HepG2 (cell line): ENCODE measurements at regions not wholly inside any gene's neighbourhood (a gene's known extent, or its start where the extent isn't known, plus 50 kb on each side); places are given as distances from the start of the nearest gene placed in this dataset.

ENCODE experiments used
- ATAC-seq: fragments of 200-7000 bp; cut with Tn5 transposase; 3 replicates; pipeline ENCODE4 v1.9.1; 2020; ENCODE audit warnings: mild to moderate bottlenecking, moderate library complexity
- BruUV-seq: library from RNA; stranded (reverse); fragments of 400-500 nt; replicated peaks from 2 replicates; lab custom pipeline; 2021; lab: Mats Ljungman, UMichigan
- CTCF ChIA-PET: fragments of 300-600 bp; formaldehyde crosslinking; extraction: SDS; loops from one replicate; lab custom pipeline; 2021; ENCODE audit warnings: low total read pairs, inconsistent platforms, low intra/inter-chr PET ratio; lab: Yijun Ruan, JAX
- POLR2A ChIA-PET: fragments of 350-600 bp; sonication (Branson Sonifier 250); formaldehyde crosslinking; loops from one replicate; lab custom pipeline; 2020; ENCODE audit warnings: antibody characterized with exemption, inconsistent platforms; lab: Yijun Ruan, JAX
- DNase-seq: peaks from one replicate; pipeline ENCODE4 v3.0.0-alpha.2; 2015; ENCODE audit warnings: low spot score
- FAIRE-seq: peaks from 3 replicates; lab custom pipeline; 2011; peaks lifted over from hg19 to GRCh38; lab: Jason Lieb, UNC
- H2AFZ ChIP-seq: one replicate; pipeline ENCODE4 v1.6.1; 2011; ENCODE audit warnings: low read length, inconsistent platforms
- H3K27ac ChIP-seq: fragments of 300-600 bp; 3 replicates; pipeline ENCODE4 v1.8.0; 2011; ENCODE audit warnings: mixed run types, mild to moderate bottlenecking, mixed read lengths, low read length, inconsistent platforms; ENCODE audit not compliant: insufficient read depth; ENCODE audit errors: extremely low read length
- H3K27me3 ChIP-seq, 2 experiments: fragments of 200-600 bp in 1 of 2; 2 replicates in 1 of 2; 3 replicates in 1 of 2; pipeline versions ENCODE4 v1.6.0 to v1.8.0; 2011; ENCODE audit warnings: low read length in 2 of 2, mild to moderate bottlenecking in 2 of 2, moderate library complexity in 2 of 2, inconsistent platforms in 1 of 2; ENCODE audit not compliant: insufficient read depth in 2 of 2, control insufficient read depth in 1 of 2
- H3K36me3 ChIP-seq, 2 experiments: fragments of 200-600 bp in 1 of 2; replicated peaks in 1 of 2; 2 replicates in 1 of 2; 3 replicates in 1 of 2; pipeline versions ENCODE4 v1.5.1 to v1.8.0; 2011; ENCODE audit warnings: low read length in 2 of 2, inconsistent platforms in 1 of 2; ENCODE audit not compliant: insufficient read depth in 2 of 2, control insufficient read depth in 1 of 2
- H3K4me1 ChIP-seq: 2 replicates; pipeline ENCODE4 v1.5.1; 2012; ENCODE audit warnings: low read length, inconsistent platforms; ENCODE audit not compliant: insufficient read depth
- H3K4me2 ChIP-seq: 2 replicates; pipeline ENCODE4 v1.6.0; 2011; ENCODE audit warnings: low read depth, low read length, inconsistent platforms
- H3K4me3 ChIP-seq, 3 experiments: fragments of 200-600 bp in 1 of 3; sonication (generic), shearing (Covaris generic) in 1 of 3; replicated peaks in 1 of 3; 2 replicates each; pipeline ENCODE4 v1.5.1; 2011 to 2016; ENCODE audit warnings: low read length in 3 of 3, inconsistent platforms in 2 of 3, low read depth in 2 of 3, mild to moderate bottlenecking in 2 of 3, control low read depth in 1 of 3, mixed read lengths in 1 of 3; ENCODE audit not compliant: insufficient read depth in 1 of 3
- H3K79me2 ChIP-seq: one replicate; pipeline ENCODE4 v1.6.1; 2011; ENCODE audit warnings: low read length, inconsistent platforms; ENCODE audit not compliant: insufficient read depth
- H3K9ac ChIP-seq: 2 replicates; pipeline ENCODE4 v1.6.0; 2011; ENCODE audit warnings: mild to moderate bottlenecking, low read depth, low read length, inconsistent platforms; ENCODE audit not compliant: insufficient read depth
- H3K9me3 ChIP-seq: 2 replicates; pipeline ENCODE4 v1.5.1; 2012; ENCODE audit warnings: mild to moderate bottlenecking, low read length
- H4K20me1 ChIP-seq: 2 replicates; pipeline ENCODE4 v1.6.0; 2011; ENCODE audit warnings: inconsistent platforms, mild to moderate bottlenecking, low read length, moderate library complexity; ENCODE audit not compliant: insufficient read depth
- EEA1 ChIP-seq: sonication (generic); formaldehyde crosslinking; IDR thresholded peaks from 2 replicates; pipeline ENCODE4 v1.5.1; 2020; ENCODE audit warnings: mild to moderate bottlenecking, missing genetic modification reagents, borderline replicate concordance
- FOSL1 ChIP-seq: sonication (generic); formaldehyde crosslinking; IDR thresholded peaks from 2 replicates; pipeline ENCODE4 v1.9.0; 2021; ENCODE audit warnings: missing genetic modification reagents, borderline replicate concordance
- KAT8 ChIP-seq: IDR thresholded peaks from 2 replicates; pipeline ENCODE4 v1.6.1; 2016; ENCODE audit warnings: missing genetic modification reagents, missing compliant biosample characterization
- MTA1 ChIP-seq: sonication (generic); formaldehyde crosslinking; IDR thresholded peaks from 2 replicates; pipeline ENCODE4 v1.4.0; 2020; ENCODE audit warnings: missing genetic modification reagents, mild to moderate bottlenecking, borderline replicate concordance
- MYC ChIP-seq: sonication (generic); formaldehyde crosslinking; IDR thresholded peaks from 2 replicates; pipeline ENCODE4 v1.9.0; 2021; ENCODE audit warnings: missing genetic modification reagents, borderline replicate concordance
- SIN3A ChIP-seq: IDR thresholded peaks from 2 replicates; pipeline ENCODE4 v1.6.1; 2011; ENCODE audit warnings: low read depth, mild to moderate bottlenecking, control low read depth, low read length, borderline replicate concordance
- ZBTB20 ChIP-seq: sonication (generic); formaldehyde crosslinking; IDR thresholded peaks from 2 replicates; pipeline ENCODE4 v1.8.1; 2023; ENCODE audit warnings: missing genetic modification reagents, low read depth, mild to moderate bottlenecking, borderline replicate concordance
- ZFP37 ChIP-seq: sonication (generic); formaldehyde crosslinking; IDR thresholded peaks from 2 replicates; pipeline ENCODE4 v1.4.0; 2020; ENCODE audit warnings: missing genetic modification reagents, borderline replicate concordance
- ZFP41 ChIP-seq: sonication (generic); formaldehyde crosslinking; IDR thresholded peaks from 2 replicates; pipeline ENCODE4 v1.4.0; 2020; ENCODE audit warnings: mild to moderate bottlenecking, missing genetic modification reagents, borderline replicate concordance
- ZFYVE20 ChIP-seq: sonication (generic); formaldehyde crosslinking; IDR thresholded peaks from 2 replicates; pipeline ENCODE4 v1.8.0; 2023; ENCODE audit warnings: low read depth, mild to moderate bottlenecking, moderate library complexity, missing genetic modification reagents, borderline replicate concordance
- ZNF501 ChIP-seq: sonication (generic); formaldehyde crosslinking; IDR thresholded peaks from 2 replicates; pipeline ENCODE4 v1.5.1; 2020; ENCODE audit warnings: mild to moderate bottlenecking, moderate library complexity, missing genetic modification reagents
- ZNF530 ChIP-seq: sonication (generic); formaldehyde crosslinking; IDR thresholded peaks from 2 replicates; pipeline ENCODE4 v1.5.0; 2020; ENCODE audit warnings: low read depth, mild to moderate bottlenecking, missing genetic modification reagents
- ZNF572 ChIP-seq: sonication (generic); formaldehyde crosslinking; IDR thresholded peaks from 2 replicates; pipeline ENCODE4 v1.5.1; 2020; ENCODE audit warnings: mild to moderate bottlenecking, missing genetic modification reagents
- ZNF782 ChIP-seq: sonication (generic); formaldehyde crosslinking; IDR thresholded peaks from 2 replicates; pipeline ENCODE4 v1.4.0; 2020; ENCODE audit warnings: missing genetic modification reagents, mild to moderate bottlenecking, borderline replicate concordance
- WGBS: methylation state at CpG from one replicate; pipeline ENCODE4 v1.1.6; 2017; ENCODE audit warnings: low lambda C conversion rate; 5-methylcytosine and 5-hydroxymethylcytosine counted together
- in situ Hi-C: cut with HindIII; loops from 2 replicates; pipeline ENCODE4 v1.10.0; 2017; ENCODE audit warnings: low pct_unique_long_range_greater_than_20kb; ENCODE audit not compliant: extremely low pct_ligation_motif_present
- intact Hi-C: fragments of 100-400 bp; cut with micrococcal nuclease; formaldehyde crosslinking; loops from one replicate; pipeline ENCODE4 v1.10.0; 2022; ENCODE audit not compliant: unreplicated experiment
- TF ChIP-seq, protein P1 (sequence below): sonication (generic); formaldehyde crosslinking; IDR thresholded peaks from 2 replicates; pipeline ENCODE4 v1.4.0; 2020; ENCODE audit warnings: mild to moderate bottlenecking, missing genetic modification reagents
- TF ChIP-seq, protein P2 (sequence below): sonication (generic); formaldehyde crosslinking; IDR thresholded peaks from 2 replicates; pipeline ENCODE4 v1.8.1; 2022; ENCODE audit warnings: low read depth, mild to moderate bottlenecking, missing genetic modification reagents
- TF ChIP-seq, protein P3 (sequence below): sonication (generic); formaldehyde crosslinking; IDR thresholded peaks from 2 replicates; pipeline ENCODE4 v1.4.0; 2020; ENCODE audit warnings: missing genetic modification reagents
- TF ChIP-seq, protein P4 (sequence below): sonication (generic); formaldehyde crosslinking; IDR thresholded peaks from 2 replicates; pipeline ENCODE4 v1.5.0; 2020; ENCODE audit warnings: mild to moderate bottlenecking, missing genetic modification reagents, borderline replicate concordance

DNA sequence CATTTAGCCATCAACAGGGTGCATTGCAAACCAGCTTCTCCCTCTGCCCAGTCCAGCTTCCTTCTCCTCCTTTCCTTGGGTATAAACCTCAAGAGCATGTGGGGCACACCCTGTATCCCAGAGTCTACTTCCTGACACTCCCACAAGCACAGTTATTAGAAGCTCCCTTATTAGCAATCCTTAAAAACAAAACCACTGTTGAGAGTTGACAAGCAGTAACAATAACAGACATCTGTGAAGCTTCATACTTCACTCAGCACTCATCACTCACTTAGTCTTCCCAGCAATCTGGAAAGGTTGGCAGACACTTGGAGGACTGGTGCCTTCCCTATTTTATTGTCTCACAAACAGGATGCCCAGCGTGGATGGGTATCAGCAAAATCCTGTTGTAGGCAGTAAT, 155.5 kb upstream of the PROK2 start:
- Histone ChIP-seq H3K79me2 (no peaks in the 10 kb centered on the region), H3K36me3 (no peaks in the 10 kb centered on the region), H3K27ac (no peak overlapping the region), H3K4me3 (no peak overlapping the region), H4K20me1 (no peaks in the 10 kb centered on the region), H3K27me3 (peaks cover 1 to 14% of the 10 kb centered on the region in 2 experiments; a peak in 3 of 5 replicates), H3K4me1 (no peaks in the 10 kb centered on the region), H3K4me2 (no peak overlapping the region), H3K9me3 (no peaks in the 10 kb centered on the region), H2AFZ (no peak overlapping the region), H3K9ac (no peak overlapping the region)
- CTCF ChIA-PET: no interaction called here
- intact Hi-C loops: no loop called here
- in situ Hi-C loops: no loop called here
- no peak for ATAC-seq
- FAIRE-seq: no peak
- BruUV-seq: no TSS peak
- DNase-seq: no peak
- POLR2A ChIA-PET: no interaction called here
- 7% methylated on average over 1 of the region's 1 CpG for WGBS
- TF ChIP-seq, protein P1, sequence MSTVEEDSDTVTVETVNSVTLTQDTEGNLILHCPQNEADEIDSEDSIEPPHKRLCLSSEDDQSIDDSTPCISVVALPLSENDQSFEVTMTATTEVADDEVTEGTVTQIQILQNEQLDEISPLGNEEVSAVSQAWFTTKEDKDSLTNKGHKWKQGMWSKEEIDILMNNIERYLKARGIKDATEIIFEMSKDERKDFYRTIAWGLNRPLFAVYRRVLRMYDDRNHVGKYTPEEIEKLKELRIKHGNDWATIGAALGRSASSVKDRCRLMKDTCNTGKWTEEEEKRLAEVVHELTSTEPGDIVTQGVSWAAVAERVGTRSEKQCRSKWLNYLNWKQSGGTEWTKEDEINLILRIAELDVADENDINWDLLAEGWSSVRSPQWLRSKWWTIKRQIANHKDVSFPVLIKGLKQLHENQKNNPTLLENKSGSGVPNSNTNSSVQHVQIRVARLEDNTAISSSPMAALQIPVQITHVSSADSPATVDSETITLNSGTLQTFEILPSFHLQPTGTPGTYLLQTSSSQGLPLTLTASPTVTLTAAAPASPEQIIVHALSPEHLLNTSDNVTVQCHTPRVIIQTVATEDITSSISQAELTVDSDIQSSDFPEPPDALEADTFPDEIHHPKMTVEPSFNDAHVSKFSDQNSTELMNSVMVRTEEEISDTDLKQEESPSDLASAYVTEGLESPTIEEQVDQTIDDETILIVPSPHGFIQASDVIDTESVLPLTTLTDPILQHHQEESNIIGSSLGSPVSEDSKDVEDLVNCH: no peak
- TF ChIP-seq ZNF530 (CRISPR knock-in tag) (no peak), MTA1 (CRISPR knock-in tag) (no peak), ZFYVE20 (CRISPR knock-in tag) (no peak), ZNF501 (CRISPR knock-in tag) (no peak), KAT8 (CRISPR knock-in tag) (no peak), ZNF782 (CRISPR knock-in tag) (no peak), ZFP41 (CRISPR knock-in tag) (no peak), ZNF572 (CRISPR knock-in tag) (no peak), ZBTB20 (CRISPR knock-in tag) (no peak), ZFP37 (CRISPR knock-in tag) (no peak), MYC (CRISPR knock-in tag) (no peak), FOSL1 (CRISPR knock-in tag) (no peak), EEA1 (no peak), SIN3A (no peak)
- TF ChIP-seq, protein P2, sequence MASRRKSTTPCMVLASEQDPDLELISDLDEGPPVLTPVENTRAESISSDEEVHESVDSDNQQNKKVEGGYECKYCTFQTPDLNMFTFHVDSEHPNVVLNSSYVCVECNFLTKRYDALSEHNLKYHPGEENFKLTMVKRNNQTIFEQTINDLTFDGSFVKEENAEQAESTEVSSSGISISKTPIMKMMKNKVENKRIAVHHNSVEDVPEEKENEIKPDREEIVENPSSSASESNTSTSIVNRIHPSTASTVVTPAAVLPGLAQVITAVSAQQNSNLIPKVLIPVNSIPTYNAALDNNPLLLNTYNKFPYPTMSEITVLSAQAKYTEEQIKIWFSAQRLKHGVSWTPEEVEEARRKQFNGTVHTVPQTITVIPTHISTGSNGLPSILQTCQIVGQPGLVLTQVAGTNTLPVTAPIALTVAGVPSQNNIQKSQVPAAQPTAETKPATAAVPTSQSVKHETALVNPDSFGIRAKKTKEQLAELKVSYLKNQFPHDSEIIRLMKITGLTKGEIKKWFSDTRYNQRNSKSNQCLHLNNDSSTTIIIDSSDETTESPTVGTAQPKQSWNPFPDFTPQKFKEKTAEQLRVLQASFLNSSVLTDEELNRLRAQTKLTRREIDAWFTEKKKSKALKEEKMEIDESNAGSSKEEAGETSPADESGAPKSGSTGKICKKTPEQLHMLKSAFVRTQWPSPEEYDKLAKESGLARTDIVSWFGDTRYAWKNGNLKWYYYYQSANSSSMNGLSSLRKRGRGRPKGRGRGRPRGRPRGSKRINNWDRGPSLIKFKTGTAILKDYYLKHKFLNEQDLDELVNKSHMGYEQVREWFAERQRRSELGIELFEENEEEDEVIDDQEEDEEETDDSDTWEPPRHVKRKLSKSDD (CRISPR knock-in tag): no peak
- TF ChIP-seq, protein P3, sequence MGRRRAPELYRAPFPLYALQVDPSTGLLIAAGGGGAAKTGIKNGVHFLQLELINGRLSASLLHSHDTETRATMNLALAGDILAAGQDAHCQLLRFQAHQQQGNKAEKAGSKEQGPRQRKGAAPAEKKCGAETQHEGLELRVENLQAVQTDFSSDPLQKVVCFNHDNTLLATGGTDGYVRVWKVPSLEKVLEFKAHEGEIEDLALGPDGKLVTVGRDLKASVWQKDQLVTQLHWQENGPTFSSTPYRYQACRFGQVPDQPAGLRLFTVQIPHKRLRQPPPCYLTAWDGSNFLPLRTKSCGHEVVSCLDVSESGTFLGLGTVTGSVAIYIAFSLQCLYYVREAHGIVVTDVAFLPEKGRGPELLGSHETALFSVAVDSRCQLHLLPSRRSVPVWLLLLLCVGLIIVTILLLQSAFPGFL: no peak
- TF ChIP-seq, protein P4, sequence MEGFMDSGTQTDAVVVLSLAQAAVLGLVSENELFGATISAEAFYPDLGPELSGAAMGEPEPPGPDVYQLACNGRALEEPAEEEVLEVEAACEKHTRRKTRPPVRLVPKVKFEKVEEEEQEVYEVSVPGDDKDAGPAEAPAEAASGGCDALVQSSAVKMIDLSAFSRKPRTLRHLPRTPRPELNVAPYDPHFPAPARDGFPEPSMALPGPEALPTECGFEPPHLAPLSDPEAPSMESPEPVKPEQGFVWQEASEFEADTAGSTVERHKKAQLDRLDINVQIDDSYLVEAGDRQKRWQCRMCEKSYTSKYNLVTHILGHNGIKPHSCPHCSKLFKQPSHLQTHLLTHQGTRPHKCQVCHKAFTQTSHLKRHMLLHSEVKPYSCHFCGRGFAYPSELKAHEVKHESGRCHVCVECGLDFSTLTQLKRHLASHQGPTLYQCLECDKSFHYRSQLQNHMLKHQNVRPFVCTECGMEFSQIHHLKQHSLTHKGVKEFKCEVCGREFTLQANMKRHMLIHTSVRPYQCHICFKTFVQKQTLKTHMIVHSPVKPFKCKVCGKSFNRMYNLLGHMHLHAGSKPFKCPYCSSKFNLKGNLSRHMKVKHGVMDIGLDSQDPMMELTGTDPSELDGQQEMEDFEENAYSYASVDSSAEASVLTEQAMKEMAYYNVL: no peak
